ENCODE measurements at regions not wholly inside any gene's neighbourhood (a gene's known extent, or its start where the extent isn't known, plus 50 kb on each side); places are given as distances from the start of the nearest gene placed in this dataset.

DNA sequence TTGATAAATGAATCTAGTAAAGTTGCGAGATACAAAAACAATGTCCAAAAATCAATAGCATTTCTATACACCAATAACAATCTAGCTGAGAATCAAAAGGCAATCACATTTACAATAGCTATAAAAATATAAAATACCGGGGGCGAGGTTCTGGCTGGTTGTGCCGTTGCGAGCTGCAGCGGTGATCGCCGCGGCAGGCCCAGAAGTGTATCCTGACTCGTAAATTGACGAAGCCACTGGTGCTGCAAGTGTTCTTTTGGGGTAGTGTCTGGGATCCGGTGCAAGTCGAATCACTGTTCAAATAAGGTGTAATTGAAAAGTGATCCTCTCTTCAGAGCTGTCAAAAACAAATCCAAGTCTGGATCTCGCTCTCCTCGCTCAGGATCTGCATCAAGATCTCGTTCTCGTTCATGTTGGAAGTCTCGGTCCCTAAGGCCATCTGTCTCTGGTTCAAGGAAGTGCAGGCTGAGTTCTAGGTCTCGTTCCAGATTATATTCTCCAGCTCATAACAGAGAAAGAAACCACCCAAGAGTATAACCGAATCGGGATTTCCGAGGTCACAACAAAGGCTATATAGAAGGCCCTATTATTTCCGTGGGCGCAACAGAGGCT, 80.1 kb upstream of the STT3B start:
- TF ChIP-seq, protein P1, sequence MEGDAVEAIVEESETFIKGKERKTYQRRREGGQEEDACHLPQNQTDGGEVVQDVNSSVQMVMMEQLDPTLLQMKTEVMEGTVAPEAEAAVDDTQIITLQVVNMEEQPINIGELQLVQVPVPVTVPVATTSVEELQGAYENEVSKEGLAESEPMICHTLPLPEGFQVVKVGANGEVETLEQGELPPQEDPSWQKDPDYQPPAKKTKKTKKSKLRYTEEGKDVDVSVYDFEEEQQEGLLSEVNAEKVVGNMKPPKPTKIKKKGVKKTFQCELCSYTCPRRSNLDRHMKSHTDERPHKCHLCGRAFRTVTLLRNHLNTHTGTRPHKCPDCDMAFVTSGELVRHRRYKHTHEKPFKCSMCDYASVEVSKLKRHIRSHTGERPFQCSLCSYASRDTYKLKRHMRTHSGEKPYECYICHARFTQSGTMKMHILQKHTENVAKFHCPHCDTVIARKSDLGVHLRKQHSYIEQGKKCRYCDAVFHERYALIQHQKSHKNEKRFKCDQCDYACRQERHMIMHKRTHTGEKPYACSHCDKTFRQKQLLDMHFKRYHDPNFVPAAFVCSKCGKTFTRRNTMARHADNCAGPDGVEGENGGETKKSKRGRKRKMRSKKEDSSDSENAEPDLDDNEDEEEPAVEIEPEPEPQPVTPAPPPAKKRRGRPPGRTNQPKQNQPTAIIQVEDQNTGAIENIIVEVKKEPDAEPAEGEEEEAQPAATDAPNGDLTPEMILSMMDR (optimal IDR thresholded peaks at IDR 0.05 in 1 of 3, IDR thresholded peaks at IDR 0.05 in 1 of 3, conservative IDR thresholded peaks at IDR 0.05 in 1 of 3; ENCODE audit: extremely low read depth in 1 of 3, insufficient read depth in 2 of 3, low read length in 3 of 3): no peak
- no peak for TF ChIP-seq EZH2 (IDR thresholded peaks at IDR 0.05; ENCODE audit: low read length)

Data from keratinocyte (primary cell).